ENCODE measurements at regions not wholly inside any gene's neighbourhood (a gene's known extent, or its start where the extent isn't known, plus 50 kb on each side); places are given as distances from the start of the nearest gene placed in this dataset.

- no peaks in the 10 kb centered on the region for H3K27me3 ChIP-seq (ENCODE audit: control insufficient read depth, insufficient read depth, low read length)
- no peak overlapping the region for H3K9ac ChIP-seq (ENCODE audit: low read depth, low read length)
- no peaks in the 10 kb centered on the region for H3K36me3 ChIP-seq (ENCODE audit: control insufficient read depth, insufficient read depth, low read length)
- no peak overlapping the region for H3K4me3 ChIP-seq (ENCODE audit: low read depth, low read length)
- no peak overlapping the region for H3K27ac ChIP-seq (ENCODE audit: low read depth, low read length)
- no peaks in the 10 kb centered on the region for H3K4me1 ChIP-seq (ENCODE audit: control insufficient read depth, insufficient read depth, low read length)
- H3K9me3 ChIP-seq (ENCODE audit: control insufficient read depth, insufficient read depth, low read length) = no peaks in the 10 kb centered on the region
Measured at GRCh38 chr2:188129677-188130076, 162.0 kb upstream of the GULP1 start.

- Histone ChIP-seq H3K9ac (ENCODE audit: low read depth, low read length) (no peak overlapping the region), H3K4me3 (ENCODE audit: low read depth, low read length) (no peak overlapping the region), H3K4me1 (ENCODE audit: control insufficient read depth, insufficient read depth, low read length) (no peaks in the 10 kb centered on the region), H3K27me3 (ENCODE audit: control insufficient read depth, insufficient read depth, low read length) (no peaks in the 10 kb centered on the region), H3K9me3 (ENCODE audit: control insufficient read depth, insufficient read depth, low read length) (no peaks in the 10 kb centered on the region), H3K36me3 (ENCODE audit: control insufficient read depth, insufficient read depth, low read length) (no peaks in the 10 kb centered on the region), H3K27ac (ENCODE audit: low read depth, low read length) (no peak overlapping the region)
Measured at GRCh38 chr2:188130317-188130716, 161.4 kb upstream of the GULP1 start.

GRCh38 chr2:188131281-188131680 is 160.4 kb upstream of the GULP1 start:
- H3K4me1 ChIP-seq (ENCODE audit: control insufficient read depth, insufficient read depth, low read length) = no peaks in the 10 kb centered on the region
- H3K9me3 ChIP-seq (ENCODE audit: control insufficient read depth, insufficient read depth, low read length) = no peaks in the 10 kb centered on the region

GRCh38 chr2:188132385-188132784 is 159.3 kb upstream of the GULP1 start:
- Histone ChIP-seq H3K9ac (ENCODE audit: low read depth, low read length) (no peak overlapping the region), H3K9me3 (ENCODE audit: control insufficient read depth, insufficient read depth, low read length) (no peaks in the 10 kb centered on the region), H3K4me3 (ENCODE audit: low read depth, low read length) (no peak overlapping the region), H3K4me1 (ENCODE audit: control insufficient read depth, insufficient read depth, low read length) (no peaks in the 10 kb centered on the region), H3K27me3 (ENCODE audit: control insufficient read depth, insufficient read depth, low read length) (no peaks in the 10 kb centered on the region), H3K36me3 (ENCODE audit: control insufficient read depth, insufficient read depth, low read length) (no peaks in the 10 kb centered on the region), H3K27ac (ENCODE audit: low read depth, low read length) (no peak overlapping the region)

More at GRCh38 chr2:188131281-188131680, 160.4 kb upstream of the GULP1 start:
- Histone ChIP-seq H3K4me3 (ENCODE audit: low read depth, low read length) (no peak overlapping the region), H3K36me3 (ENCODE audit: control insufficient read depth, insufficient read depth, low read length) (no peaks in the 10 kb centered on the region), H3K27ac (ENCODE audit: low read depth, low read length) (no peak overlapping the region), H3K9ac (ENCODE audit: low read depth, low read length) (no peak overlapping the region), H3K27me3 (ENCODE audit: control insufficient read depth, insufficient read depth, low read length) (no peaks in the 10 kb centered on the region)

- Histone ChIP-seq H3K4me1 (ENCODE audit: control insufficient read depth, insufficient read depth, low read length) (no peaks in the 10 kb centered on the region), H3K36me3 (ENCODE audit: control insufficient read depth, insufficient read depth, low read length) (no peaks in the 10 kb centered on the region), H3K9ac (ENCODE audit: low read depth, low read length) (no peak overlapping the region), H3K27me3 (ENCODE audit: control insufficient read depth, insufficient read depth, low read length) (no peaks in the 10 kb centered on the region), H3K4me3 (ENCODE audit: low read depth, low read length) (no peak overlapping the region), H3K9me3 (ENCODE audit: control insufficient read depth, insufficient read depth, low read length) (no peaks in the 10 kb centered on the region), H3K27ac (ENCODE audit: low read depth, low read length) (no peak overlapping the region)
Measured at GRCh38 chr2:188134241-188134640, 157.4 kb upstream of the GULP1 start.

GRCh38 chr2:188138313-188138712 is 153.4 kb upstream of the GULP1 start:
- H3K36me3 ChIP-seq (ENCODE audit: control insufficient read depth, insufficient read depth, low read length) = no peaks in the 10 kb centered on the region
- no peak overlapping the region for H3K27ac ChIP-seq (ENCODE audit: low read depth, low read length)
- no peak overlapping the region for H3K4me3 ChIP-seq (ENCODE audit: low read depth, low read length)
- no peak overlapping the region for H3K9ac ChIP-seq (ENCODE audit: low read depth, low read length)
- no peaks in the 10 kb centered on the region for H3K4me1 ChIP-seq (ENCODE audit: control insufficient read depth, insufficient read depth, low read length)
- no peaks in the 10 kb centered on the region for H3K9me3 ChIP-seq (ENCODE audit: control insufficient read depth, insufficient read depth, low read length)
- H3K27me3 ChIP-seq (ENCODE audit: control insufficient read depth, insufficient read depth, low read length) = no peaks in the 10 kb centered on the region

GRCh38 chr2:188142088-188142487 is 149.6 kb upstream of the GULP1 start:
- H3K36me3 ChIP-seq (ENCODE audit: control insufficient read depth, insufficient read depth, low read length) = no peaks in the 10 kb centered on the region
- no peaks in the 10 kb centered on the region for H3K9me3 ChIP-seq (ENCODE audit: control insufficient read depth, insufficient read depth, low read length)
- H3K4me1 ChIP-seq (ENCODE audit: control insufficient read depth, insufficient read depth, low read length) = no peaks in the 10 kb centered on the region
- H3K27me3 ChIP-seq (ENCODE audit: control insufficient read depth, insufficient read depth, low read length) = no peaks in the 10 kb centered on the region
- no peak overlapping the region for H3K9ac ChIP-seq (ENCODE audit: low read depth, low read length)
- H3K4me3 ChIP-seq (ENCODE audit: low read depth, low read length) = no peak overlapping the region
- no peak overlapping the region for H3K27ac ChIP-seq (ENCODE audit: low read depth, low read length)

- H3K36me3 ChIP-seq (ENCODE audit: control insufficient read depth, insufficient read depth, low read length) = no peaks in the 10 kb centered on the region
- H3K27ac ChIP-seq (ENCODE audit: low read depth, low read length) = no peak overlapping the region
- no peak overlapping the region for H3K4me3 ChIP-seq (ENCODE audit: low read depth, low read length)
- H3K27me3 ChIP-seq (ENCODE audit: control insufficient read depth, insufficient read depth, low read length) = no peaks in the 10 kb centered on the region
- no peaks in the 10 kb centered on the region for H3K4me1 ChIP-seq (ENCODE audit: control insufficient read depth, insufficient read depth, low read length)
- H3K9ac ChIP-seq (ENCODE audit: low read depth, low read length) = no peak overlapping the region
- H3K9me3 ChIP-seq (ENCODE audit: control insufficient read depth, insufficient read depth, low read length) = no peaks in the 10 kb centered on the region
Measured at GRCh38 chr2:188142636-188143295, 148.9 kb upstream of the GULP1 start.

- Histone ChIP-seq H3K9me3 (ENCODE audit: control insufficient read depth, insufficient read depth, low read length) (no peaks in the 10 kb centered on the region), H3K36me3 (ENCODE audit: control insufficient read depth, insufficient read depth, low read length) (no peaks in the 10 kb centered on the region), H3K27ac (ENCODE audit: low read depth, low read length) (no peak overlapping the region), H3K9ac (ENCODE audit: low read depth, low read length) (no peak overlapping the region), H3K4me1 (ENCODE audit: control insufficient read depth, insufficient read depth, low read length) (peaks cover 4% of the 10 kb centered on the region; the same call in 1 of the 2 replicates), H3K27me3 (ENCODE audit: control insufficient read depth, insufficient read depth, low read length) (no peaks in the 10 kb centered on the region), H3K4me3 (ENCODE audit: low read depth, low read length) (no peak overlapping the region)
Measured at GRCh38 chr2:188145885-188146284, 145.8 kb upstream of the GULP1 start.

- H3K4me3 ChIP-seq (ENCODE audit: low read depth, low read length) = no peak overlapping the region
- H3K27ac ChIP-seq (ENCODE audit: low read depth, low read length) = no peak overlapping the region
- H3K27me3 ChIP-seq (ENCODE audit: control insufficient read depth, insufficient read depth, low read length) = no peaks in the 10 kb centered on the region
- no peaks in the 10 kb centered on the region for H3K36me3 ChIP-seq (ENCODE audit: control insufficient read depth, insufficient read depth, low read length)
- no peak overlapping the region for H3K9ac ChIP-seq (ENCODE audit: low read depth, low read length)
- peaks cover 4% of the 10 kb centered on the region; the same call in 1 of the 2 replicates for H3K4me1 ChIP-seq (ENCODE audit: control insufficient read depth, insufficient read depth, low read length)
- H3K9me3 ChIP-seq (ENCODE audit: control insufficient read depth, insufficient read depth, low read length) = no peaks in the 10 kb centered on the region
Measured at GRCh38 chr2:188146888-188147287, 144.8 kb upstream of the GULP1 start.

GRCh38 chr2:188151670-188152069 is 140.0 kb upstream of the GULP1 start:
- no peak overlapping the region for H3K4me3 ChIP-seq (ENCODE audit: low read depth, low read length)
- no peaks in the 10 kb centered on the region for H3K36me3 ChIP-seq (ENCODE audit: control insufficient read depth, insufficient read depth, low read length)
- H3K9me3 ChIP-seq (ENCODE audit: control insufficient read depth, insufficient read depth, low read length) = no peaks in the 10 kb centered on the region
- H3K27me3 ChIP-seq (ENCODE audit: control insufficient read depth, insufficient read depth, low read length) = no peaks in the 10 kb centered on the region
- no peak overlapping the region for H3K27ac ChIP-seq (ENCODE audit: low read depth, low read length)
- H3K4me1 ChIP-seq (ENCODE audit: control insufficient read depth, insufficient read depth, low read length) = peaks cover 4% of the 10 kb centered on the region; the same call in 1 of the 2 replicates
- H3K9ac ChIP-seq (ENCODE audit: low read depth, low read length) = no peak overlapping the region
